ENCODE measurements at regions not wholly inside any gene's neighbourhood (a gene's known extent, or its start where the extent isn't known, plus 50 kb on each side); places are given as distances from the start of the nearest gene placed in this dataset.

DNA sequence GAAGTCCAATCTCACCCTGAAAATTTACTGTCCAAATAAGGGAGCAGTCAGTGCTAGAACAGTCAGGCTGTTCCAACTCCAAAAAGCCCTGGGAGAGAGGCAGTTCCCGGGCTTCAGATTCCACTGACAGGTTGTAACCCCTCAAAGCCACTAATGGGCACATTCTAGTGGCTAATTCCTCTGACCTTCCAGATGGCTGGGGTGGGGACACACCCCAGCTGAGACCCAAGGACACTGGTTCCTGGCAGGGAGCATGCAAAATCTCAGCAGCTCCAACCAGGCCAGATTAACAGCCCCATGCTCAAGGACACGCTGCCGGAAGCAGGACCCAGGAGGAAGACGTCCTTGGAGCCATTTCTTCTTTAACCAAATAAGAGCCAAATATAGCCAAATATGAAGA is 92.7 kb downstream of the RPL27A start:
- Histone ChIP-seq H3K4me3 (ENCODE audit: severe bottlenecking) (no peak overlapping the region), H3K4me1 (ENCODE audit: insufficient read depth, poor library complexity, severe bottlenecking) (peaks cover 50% of the 10 kb centered on the region), H3K27me3 (ENCODE audit: insufficient read depth, poor library complexity, severe bottlenecking) (no peaks in the 10 kb centered on the region), H3K36me3 (ENCODE audit: low read depth) (no peaks in the 10 kb centered on the region; the same call in none of the 2 replicates), H3K9me3 (ENCODE audit: severe bottlenecking) (no peaks in the 10 kb centered on the region), H3K27ac (ENCODE audit: poor library complexity, severe bottlenecking) (peak overlapping the region; percentile 78)
- DNase-seq (ENCODE audit: low spot score): no peak
- ATAC-seq (ENCODE audit: low read depth): no peak
- TF ChIP-seq, protein P1, sequence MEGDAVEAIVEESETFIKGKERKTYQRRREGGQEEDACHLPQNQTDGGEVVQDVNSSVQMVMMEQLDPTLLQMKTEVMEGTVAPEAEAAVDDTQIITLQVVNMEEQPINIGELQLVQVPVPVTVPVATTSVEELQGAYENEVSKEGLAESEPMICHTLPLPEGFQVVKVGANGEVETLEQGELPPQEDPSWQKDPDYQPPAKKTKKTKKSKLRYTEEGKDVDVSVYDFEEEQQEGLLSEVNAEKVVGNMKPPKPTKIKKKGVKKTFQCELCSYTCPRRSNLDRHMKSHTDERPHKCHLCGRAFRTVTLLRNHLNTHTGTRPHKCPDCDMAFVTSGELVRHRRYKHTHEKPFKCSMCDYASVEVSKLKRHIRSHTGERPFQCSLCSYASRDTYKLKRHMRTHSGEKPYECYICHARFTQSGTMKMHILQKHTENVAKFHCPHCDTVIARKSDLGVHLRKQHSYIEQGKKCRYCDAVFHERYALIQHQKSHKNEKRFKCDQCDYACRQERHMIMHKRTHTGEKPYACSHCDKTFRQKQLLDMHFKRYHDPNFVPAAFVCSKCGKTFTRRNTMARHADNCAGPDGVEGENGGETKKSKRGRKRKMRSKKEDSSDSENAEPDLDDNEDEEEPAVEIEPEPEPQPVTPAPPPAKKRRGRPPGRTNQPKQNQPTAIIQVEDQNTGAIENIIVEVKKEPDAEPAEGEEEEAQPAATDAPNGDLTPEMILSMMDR (IDR thresholded peaks at IDR 0.05; ENCODE audit: poor library complexity, severe bottlenecking): no peak

DNA sequence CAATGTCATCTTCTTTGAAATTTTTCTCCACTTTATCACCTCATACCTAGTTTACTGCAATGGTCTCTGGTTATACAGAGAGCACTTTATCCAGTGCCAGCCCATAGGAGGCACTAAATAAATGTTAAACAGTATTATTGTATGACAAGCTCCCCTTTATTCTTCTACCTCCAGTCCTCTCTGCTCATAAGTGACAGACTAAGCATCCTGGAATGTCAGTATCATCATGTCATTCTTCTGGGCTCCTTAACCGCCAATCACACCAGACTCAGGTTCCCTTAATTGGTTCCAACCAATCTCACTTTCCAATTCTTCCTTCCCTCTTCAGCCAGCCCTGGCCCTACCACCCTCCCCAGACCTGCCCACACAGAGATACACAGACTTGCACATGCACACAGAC is 93.1 kb downstream of the RPL27A start:
- Histone ChIP-seq H3K27me3 (ENCODE audit: insufficient read depth, poor library complexity, severe bottlenecking) (no peaks in the 10 kb centered on the region), H3K4me3 (ENCODE audit: severe bottlenecking) (no peak overlapping the region), H3K36me3 (ENCODE audit: low read depth) (no peaks in the 10 kb centered on the region; the same call in none of the 2 replicates), H3K4me1 (ENCODE audit: insufficient read depth, poor library complexity, severe bottlenecking) (peaks cover 48% of the 10 kb centered on the region), H3K27ac (ENCODE audit: poor library complexity, severe bottlenecking) (peak overlapping the region; percentile 78), H3K9me3 (ENCODE audit: severe bottlenecking) (no peaks in the 10 kb centered on the region)
- TF ChIP-seq, protein P1 (IDR thresholded peaks at IDR 0.05; ENCODE audit: poor library complexity, severe bottlenecking): no peak
- ATAC-seq (ENCODE audit: low read depth) (peak; percentile 11; the same call in 1 of the 3 replicates), DNase-seq (ENCODE audit: low spot score) (no peak)

DNA sequence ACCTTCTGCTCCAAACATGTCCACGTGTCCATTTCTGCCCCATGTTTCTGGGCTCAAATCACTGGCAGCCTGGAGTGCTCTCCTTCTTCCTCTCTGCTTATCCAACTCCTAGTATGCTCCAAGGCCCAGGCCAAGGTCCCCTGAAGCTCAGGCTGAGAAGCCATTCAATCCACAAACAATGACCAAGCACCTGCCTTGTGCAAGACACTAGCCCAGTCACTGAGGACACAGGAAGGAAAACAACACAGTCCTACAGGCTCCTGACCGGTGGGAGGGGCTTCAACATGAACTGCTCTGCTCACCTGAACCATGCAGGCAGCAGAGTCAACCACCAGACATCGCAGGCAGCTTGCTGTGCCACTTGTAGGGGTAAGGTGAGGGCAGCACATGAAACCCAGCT is 93.6 kb downstream of the RPL27A start:
- TF ChIP-seq, protein P1 (IDR thresholded peaks at IDR 0.05; ENCODE audit: poor library complexity, severe bottlenecking): no peak
- H3K9me3 ChIP-seq (ENCODE audit: severe bottlenecking): no peaks in the 10 kb centered on the region
- H3K27ac ChIP-seq (ENCODE audit: poor library complexity, severe bottlenecking): peak overlapping the region; percentile 78
- no peak overlapping the region for H3K4me3 ChIP-seq (ENCODE audit: severe bottlenecking)
- no peak for ATAC-seq (ENCODE audit: low read depth)
- H3K27me3 ChIP-seq (ENCODE audit: insufficient read depth, poor library complexity, severe bottlenecking): no peaks in the 10 kb centered on the region
- H3K36me3 ChIP-seq (ENCODE audit: low read depth): no peaks in the 10 kb centered on the region; the same call in none of the 2 replicates
- no peak for DNase-seq (ENCODE audit: low spot score)
- H3K4me1 ChIP-seq (ENCODE audit: insufficient read depth, poor library complexity, severe bottlenecking): peaks cover 44% of the 10 kb centered on the region

DNA sequence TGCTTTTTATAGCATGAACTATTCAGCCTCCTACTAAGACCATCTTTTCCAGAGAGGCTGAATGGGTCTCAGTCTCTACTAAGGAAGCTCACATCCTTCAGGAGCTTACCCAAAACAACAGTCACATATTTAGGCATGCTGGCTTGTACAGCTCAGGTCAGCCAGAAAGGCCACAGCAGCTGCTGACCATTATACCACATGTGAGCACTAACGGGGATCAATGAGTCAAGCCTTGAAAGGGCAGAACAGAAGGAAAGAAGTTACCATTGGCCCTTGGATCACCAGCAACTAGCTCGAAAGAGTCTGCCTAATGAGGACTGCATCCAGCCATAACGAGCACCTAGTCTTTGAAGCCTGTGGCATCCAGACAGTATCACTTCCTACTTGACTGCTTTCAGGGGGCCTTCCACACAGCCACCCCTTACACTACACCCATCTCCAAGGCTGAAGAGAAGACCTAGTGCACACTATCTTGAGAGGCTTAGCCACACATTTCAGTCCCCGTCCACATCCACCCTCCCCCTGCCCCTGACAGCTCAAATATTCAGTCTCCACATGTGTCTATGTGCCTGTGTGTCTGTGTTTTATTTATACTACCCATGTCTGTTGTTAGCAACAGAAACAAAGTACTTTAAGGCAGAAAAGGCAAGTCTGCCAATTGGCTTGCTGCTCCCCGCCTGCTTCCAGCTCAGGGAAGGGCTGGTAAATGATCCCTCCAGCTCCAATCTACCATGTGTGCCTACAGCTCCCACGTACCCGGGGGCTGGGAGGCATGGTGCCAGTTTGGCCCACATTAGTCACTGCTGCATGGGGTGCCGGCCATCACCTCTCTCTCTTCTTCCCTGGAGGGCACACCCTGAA is 95.5 kb downstream of the RPL27A start:
- DNase-seq (ENCODE audit: low spot score) (no peak), ATAC-seq (ENCODE audit: low read depth) (no peak)
- Histone ChIP-seq H3K4me1 (ENCODE audit: insufficient read depth, poor library complexity, severe bottlenecking) (peaks cover 24% of the 10 kb centered on the region), H3K27ac (ENCODE audit: poor library complexity, severe bottlenecking) (no peak overlapping the region), H3K9me3 (ENCODE audit: severe bottlenecking) (no peaks in the 10 kb centered on the region), H3K27me3 (ENCODE audit: insufficient read depth, poor library complexity, severe bottlenecking) (no peaks in the 10 kb centered on the region), H3K4me3 (ENCODE audit: severe bottlenecking) (no peak overlapping the region), H3K36me3 (ENCODE audit: low read depth) (peaks cover 8% of the 10 kb centered on the region)
- TF ChIP-seq, protein P1 (IDR thresholded peaks at IDR 0.05; ENCODE audit: poor library complexity, severe bottlenecking): no peak

DNA sequence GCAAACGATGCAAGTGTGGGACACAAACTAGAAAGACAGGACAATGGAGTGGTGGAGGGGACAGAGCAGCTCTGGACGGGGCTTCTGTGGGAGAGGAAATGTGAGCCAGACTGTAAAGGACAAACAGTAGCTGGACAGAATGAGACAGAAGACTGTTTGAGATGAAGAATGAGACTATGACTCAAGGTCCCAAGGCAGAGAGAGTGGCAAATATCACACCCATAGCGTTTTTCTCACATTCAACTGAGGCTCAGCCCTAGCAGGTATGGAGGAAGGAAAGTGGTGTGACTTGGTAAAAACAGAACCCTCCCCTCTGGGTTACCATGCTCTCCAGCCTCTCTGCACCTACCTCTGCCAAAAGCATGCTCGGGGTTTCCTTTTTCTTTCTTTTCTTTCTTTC is 96.5 kb downstream of the RPL27A start:
- Histone ChIP-seq H3K27me3 (ENCODE audit: insufficient read depth, poor library complexity, severe bottlenecking) (no peaks in the 10 kb centered on the region), H3K4me3 (ENCODE audit: severe bottlenecking) (no peak overlapping the region), H3K4me1 (ENCODE audit: insufficient read depth, poor library complexity, severe bottlenecking) (peaks cover 15% of the 10 kb centered on the region), H3K27ac (ENCODE audit: poor library complexity, severe bottlenecking) (no peak overlapping the region), H3K9me3 (ENCODE audit: severe bottlenecking) (no peaks in the 10 kb centered on the region), H3K36me3 (ENCODE audit: low read depth) (peaks cover 8% of the 10 kb centered on the region)
- DNase-seq (ENCODE audit: low spot score): no peak
- ATAC-seq (ENCODE audit: low read depth): no peak
- TF ChIP-seq, protein P1 (IDR thresholded peaks at IDR 0.05; ENCODE audit: poor library complexity, severe bottlenecking): no peak

All from RWPE2 (cell line).